ENCODE measurements at regions not wholly inside any gene's neighbourhood (a gene's known extent, or its start where the extent isn't known, plus 50 kb on each side); places are given as distances from the start of the nearest gene placed in this dataset.

- no peak for DNase-seq
Observed at GRCh38 chr5:98585661-98586310, 187.7 kb upstream of the RGMB start.

GRCh38 chr5:98586581-98586980 is 186.9 kb upstream of the RGMB start:
- no peak for DNase-seq

DNA sequence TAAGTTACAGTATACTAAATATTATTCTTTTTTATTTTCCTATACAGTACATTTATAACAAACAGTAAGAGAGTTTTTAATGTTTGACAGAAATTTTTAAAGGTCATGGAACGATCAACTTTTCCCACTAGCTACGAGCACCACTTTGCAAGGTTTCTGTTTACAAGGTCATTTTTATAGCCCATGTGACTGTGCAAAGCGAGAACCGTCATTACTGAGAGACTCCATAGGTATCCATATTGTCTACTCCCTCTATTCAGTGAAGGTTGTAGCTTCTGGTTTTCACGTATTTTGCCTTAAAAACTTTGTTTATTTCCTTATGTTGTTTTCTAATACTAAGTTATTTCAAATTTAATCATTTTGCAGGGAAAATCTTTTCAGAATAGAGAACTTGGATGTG is 186.3 kb upstream of the RGMB start:
- DNase-seq = no peak

- DNase-seq = no peak
Observed at GRCh38 chr5:98588215-98588614, 185.2 kb upstream of the RGMB start.

DNA sequence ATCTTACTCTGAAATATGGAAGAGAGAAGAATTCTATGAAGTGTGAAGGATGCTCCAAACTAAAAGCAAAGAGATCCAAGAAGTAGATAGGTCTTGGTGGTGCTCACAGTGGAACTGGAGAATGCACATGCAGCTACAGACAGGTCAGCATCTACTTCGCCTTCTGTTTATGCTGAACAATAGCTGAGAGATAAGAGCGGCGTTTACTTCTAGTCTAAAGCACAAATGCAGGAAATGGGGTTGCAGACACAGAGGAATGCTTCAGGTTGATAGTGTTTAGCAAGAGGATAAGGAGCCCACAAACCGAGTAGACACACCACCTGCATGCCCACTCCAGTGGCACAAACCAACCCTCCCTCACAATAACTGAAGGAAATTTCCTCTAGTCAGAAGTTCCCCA is 180.0 kb upstream of the RGMB start:
- no peak for DNase-seq

DNA sequence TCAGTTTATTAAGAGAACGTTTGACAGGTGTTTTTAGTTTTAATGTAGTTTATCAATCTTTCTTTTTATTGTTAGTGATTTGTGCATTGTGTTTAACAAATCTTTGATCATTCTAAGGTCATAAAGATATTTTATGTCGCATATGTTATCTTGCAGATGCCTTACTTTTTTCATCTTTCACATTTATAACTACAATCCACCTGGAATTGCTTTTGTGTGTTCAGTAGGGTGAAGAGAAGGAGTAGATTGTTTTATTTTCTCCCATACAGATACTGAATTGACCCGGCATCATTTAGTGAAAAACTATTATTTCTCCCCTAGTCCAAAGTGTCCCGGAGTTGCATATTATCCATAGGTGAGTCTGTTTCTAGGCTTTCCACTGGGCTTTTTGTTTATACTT is 179.4 kb upstream of the RGMB start:
- no peak for DNase-seq

DNA sequence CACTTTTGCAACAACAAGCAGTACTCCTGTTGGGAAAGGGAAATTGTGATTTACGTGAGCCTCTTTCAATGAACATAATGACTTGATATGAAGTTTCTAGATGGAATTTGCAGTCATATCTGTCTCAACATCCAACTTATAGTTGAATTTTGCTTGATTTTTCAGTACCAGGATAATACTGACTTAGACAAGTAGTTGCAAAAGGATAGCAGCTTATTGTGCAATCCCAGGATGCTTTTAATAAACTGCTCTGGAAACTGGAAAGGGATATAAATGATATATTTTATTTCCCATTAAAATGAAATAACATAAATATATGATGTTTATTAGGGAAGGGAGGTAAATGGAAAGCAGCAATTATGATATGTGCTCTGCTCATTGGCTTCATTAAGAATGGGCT is 174.4 kb upstream of the RGMB start:
- DNase-seq = no peak

DNA sequence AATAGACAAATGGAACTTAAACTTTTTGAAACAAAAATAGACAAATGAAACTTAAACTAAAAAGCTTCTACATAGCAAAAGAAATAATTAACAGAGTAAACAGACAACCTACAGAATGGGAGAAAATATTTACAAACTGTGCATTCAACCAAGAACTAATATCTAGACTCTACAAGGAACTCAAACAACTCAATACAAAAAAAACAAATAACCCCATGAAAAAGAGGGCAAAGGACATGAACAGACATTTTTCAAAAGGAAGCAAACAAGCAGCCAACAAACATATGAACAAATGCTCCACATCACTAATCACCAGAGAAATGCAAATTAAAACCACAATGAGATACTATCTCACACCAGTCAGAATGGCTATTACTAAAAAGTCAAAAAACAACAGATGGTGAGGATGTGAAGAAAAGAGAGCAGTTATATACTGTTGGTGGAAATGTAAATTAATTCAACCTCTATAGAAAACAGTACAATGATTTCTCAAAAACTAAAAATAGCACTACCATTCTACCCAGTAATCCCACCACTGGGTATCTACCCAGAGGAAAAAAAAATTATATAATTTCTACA is 170.8 kb upstream of the RGMB start:
- no peak for DNase-seq

GRCh38 chr5:98603456-98603855 is 170.0 kb upstream of the RGMB start:
- DNase-seq = no peak

- DNase-seq = no peak
Observed at GRCh38 chr5:98604301-98604700, 169.2 kb upstream of the RGMB start.

GRCh38 chr5:98604721-98605425 is 168.6 kb upstream of the RGMB start:
- no peak for DNase-seq

GRCh38 chr5:98605426-98605825 is 168.0 kb upstream of the RGMB start:
- no peak for DNase-seq

DNA sequence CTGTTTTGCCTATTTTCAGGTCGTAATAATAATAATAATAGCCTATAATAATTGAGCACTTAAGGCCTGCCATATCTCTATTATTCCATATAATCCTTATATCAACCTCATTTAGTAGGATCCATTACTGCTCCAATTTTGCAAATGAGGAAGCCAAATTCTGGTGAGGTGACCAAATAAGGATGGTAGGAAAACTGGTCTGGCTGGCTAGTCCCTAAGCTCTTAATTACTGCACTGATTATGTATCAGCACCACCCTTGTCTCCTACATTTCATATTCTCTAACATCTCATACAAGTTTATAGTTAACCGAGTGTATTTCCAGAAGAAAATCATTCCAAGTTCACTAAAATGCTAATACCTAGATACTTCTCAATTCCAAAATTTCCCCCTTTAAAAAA is 166.5 kb upstream of the RGMB start:
- no peak for DNase-seq

- DNase-seq = no peak
Observed at GRCh38 chr5:98608052-98608451, 165.4 kb upstream of the RGMB start.

- DNase-seq = no peak
Observed at GRCh38 chr5:98614341-98614740, 159.1 kb upstream of the RGMB start.

- no peak for DNase-seq
Observed at GRCh38 chr5:98621821-98622220, 151.6 kb upstream of the RGMB start.

- DNase-seq = no peak
Observed at GRCh38 chr5:98624145-98624880, 149.2 kb upstream of the RGMB start.

DNA sequence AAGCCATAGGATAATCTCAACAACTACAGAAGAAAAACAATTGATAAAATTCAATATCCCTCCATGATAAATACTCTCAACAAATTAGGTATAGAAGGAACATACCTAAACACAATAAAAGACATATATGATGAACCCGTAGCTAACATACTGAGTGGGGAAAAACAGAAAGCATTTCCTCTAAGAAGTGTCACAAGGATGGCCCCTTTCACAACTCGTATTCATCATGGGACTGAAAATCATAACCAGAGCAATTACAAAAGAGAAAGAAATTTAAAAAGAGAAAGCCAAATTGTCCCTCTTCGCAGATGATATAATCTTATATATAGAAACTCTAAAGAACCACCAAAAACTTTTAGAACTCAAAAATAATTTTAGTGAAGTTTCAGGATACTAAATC is 146.3 kb upstream of the RGMB start:
- no peak for DNase-seq

DNA sequence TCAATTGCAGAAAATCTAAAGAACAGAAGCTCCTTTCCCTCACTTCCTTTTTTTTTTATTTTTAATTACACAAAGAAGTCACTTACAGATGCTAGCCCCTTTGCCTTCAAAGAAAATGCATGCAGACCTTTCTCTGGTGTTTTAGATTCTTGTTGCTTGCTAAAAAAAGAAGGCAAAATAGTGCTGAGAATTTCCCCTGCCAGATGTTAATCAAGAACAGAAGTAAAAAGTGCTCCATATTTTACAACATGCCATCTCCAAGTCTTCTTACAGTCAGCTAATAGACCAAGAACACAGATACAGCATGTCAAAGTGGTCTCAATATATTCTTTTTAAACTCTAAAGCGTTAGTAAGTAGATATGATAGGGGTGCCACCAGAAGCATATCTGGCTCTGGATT is 142.8 kb upstream of the RGMB start:
- no peak for DNase-seq

DNA sequence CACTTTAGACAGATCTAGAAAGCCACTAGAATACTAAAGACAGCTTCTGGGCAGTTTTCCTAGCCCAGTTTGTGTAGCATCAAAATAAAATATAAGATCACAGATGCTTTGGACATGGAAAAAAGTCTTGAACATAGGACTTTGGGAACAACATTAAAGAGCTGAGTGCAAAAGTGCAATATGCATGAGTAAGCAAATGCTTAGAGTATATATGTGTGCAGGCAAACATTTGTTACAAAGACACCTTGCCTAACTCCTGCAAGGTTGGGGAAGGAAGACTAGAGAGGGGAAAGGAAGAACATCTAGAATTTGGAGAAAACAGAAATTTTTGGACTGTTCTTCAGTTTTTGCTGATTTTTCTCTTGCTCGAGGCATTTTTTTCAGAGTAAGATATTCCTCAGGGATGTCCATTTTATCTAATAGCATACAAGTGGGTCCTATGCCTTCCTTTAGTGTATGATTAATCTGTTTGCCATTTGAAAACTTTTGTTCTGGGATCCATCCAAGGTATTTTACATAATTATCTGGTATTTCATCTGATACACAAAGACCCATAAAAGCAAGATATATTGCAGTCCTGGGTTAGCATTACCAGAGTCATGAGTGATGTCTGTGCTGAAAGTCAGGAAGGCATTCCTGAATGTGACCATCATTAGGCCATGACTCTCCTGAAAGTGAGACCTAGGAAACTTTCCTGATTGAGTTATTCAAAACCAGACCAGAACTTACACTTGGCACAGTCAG is 142.0 kb upstream of the RGMB start:
- DNase-seq = no peak

DNA sequence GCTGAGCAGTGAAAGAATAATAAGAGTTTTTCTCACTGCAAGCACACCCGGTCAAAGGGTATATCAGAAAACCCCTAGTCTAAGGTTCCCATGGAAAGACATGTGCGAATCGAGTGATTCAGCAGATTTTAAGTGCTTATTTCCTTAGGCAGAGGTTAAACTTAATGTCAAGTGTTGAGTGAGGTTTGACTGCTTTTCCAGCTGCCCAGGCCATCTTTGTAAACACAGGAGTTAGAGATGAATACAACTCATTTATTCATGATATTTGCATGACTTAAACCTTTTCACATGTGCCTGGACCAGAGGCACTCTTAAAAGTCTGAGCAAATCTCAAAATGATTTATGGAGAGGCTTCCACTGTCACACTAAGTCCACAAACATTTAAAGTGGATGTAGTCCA is 137.8 kb upstream of the RGMB start:
- DNase-seq = no peak

DNA sequence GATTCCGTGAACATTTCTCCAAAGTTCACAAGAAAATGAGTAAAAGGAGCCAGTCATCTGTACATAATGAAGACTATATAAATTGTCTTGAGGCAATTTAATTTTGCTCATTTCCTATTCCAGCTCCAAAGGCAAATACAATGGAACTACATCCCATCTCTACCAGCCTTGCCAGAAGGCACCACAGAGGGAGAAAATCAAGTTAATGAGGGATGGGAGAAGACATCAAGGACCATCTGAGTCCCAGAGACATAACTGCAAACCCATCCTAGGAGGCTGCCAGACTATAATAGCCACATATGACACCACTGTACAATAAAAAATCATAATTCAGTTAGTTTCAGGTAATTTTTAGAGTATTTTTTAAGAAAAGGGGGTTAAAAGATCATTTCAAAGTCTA is 136.3 kb upstream of the RGMB start:
- no peak for DNase-seq

DNA sequence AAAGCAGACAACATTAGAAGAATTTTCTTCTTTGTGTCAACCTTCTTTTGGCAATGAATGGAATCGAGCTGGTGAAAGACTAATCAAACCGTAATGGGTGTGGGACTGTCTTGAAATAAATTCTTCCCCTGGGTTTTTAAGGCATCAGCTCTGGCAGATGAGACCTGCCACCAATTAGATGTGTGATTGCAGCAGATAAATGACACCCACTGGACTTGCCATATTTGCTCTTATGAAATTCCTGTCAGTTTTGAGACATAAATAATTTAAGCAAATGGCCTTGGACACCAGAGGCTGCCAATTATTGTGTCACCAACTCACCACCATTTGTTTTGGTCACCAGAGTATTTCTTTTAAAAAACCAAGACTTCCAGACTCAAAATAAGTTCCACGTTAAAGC is 135.9 kb upstream of the RGMB start:
- no peak for DNase-seq
